ENCODE measurements at regions not wholly inside any gene's neighbourhood (a gene's known extent, or its start where the extent isn't known, plus 50 kb on each side); places are given as distances from the start of the nearest gene placed in this dataset.

DNA sequence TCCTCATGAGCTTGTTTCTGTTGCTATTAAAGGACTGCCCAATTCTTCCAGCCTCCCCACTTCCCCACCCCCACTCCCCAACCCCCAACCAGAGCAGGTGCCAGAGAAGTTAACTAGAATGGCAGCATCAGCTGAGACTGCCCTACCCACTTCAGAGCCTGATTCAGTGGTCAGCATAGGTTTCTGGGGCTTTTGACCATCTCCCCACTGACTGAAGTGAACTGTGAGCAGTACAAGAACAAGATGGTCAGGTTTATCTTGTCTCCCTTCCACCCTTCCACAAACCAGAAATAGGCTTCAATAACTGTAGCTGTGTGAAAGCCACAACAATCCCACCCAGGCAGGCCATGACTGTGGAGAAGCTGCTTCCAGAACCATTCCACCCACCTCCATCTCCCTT, 289.4 kb upstream of the SLC24A2 start:
- TF ChIP-seq POLR2A (IDR thresholded peaks at IDR 0.05; ENCODE audit: extremely low read depth, insufficient read length), result no peak
- TF ChIP-seq, protein P1, sequence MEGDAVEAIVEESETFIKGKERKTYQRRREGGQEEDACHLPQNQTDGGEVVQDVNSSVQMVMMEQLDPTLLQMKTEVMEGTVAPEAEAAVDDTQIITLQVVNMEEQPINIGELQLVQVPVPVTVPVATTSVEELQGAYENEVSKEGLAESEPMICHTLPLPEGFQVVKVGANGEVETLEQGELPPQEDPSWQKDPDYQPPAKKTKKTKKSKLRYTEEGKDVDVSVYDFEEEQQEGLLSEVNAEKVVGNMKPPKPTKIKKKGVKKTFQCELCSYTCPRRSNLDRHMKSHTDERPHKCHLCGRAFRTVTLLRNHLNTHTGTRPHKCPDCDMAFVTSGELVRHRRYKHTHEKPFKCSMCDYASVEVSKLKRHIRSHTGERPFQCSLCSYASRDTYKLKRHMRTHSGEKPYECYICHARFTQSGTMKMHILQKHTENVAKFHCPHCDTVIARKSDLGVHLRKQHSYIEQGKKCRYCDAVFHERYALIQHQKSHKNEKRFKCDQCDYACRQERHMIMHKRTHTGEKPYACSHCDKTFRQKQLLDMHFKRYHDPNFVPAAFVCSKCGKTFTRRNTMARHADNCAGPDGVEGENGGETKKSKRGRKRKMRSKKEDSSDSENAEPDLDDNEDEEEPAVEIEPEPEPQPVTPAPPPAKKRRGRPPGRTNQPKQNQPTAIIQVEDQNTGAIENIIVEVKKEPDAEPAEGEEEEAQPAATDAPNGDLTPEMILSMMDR (IDR thresholded peaks at IDR 0.05; ENCODE audit: low read depth, low read length), result no peak
- TF ChIP-seq MAX (IDR thresholded peaks at IDR 0.05; ENCODE audit: low read depth, low read length), result no peak
- no peak for TF ChIP-seq MYC (IDR thresholded peaks at IDR 0.05; ENCODE audit: low read depth, low read length)
